Keratinocyte (primary cell): ENCODE measurements at regions not wholly inside any gene's neighbourhood (a gene's known extent, or its start where the extent isn't known, plus 50 kb on each side); places are given as distances from the start of the nearest gene placed in this dataset.

ENCODE experiments used
- DNase-seq: peaks from one replicate; pipeline ENCODE4 v3.0.0-alpha.2; 2011; ENCODE audit warnings: low read depth, missing footprints, low spot score
- FAIRE-seq: peaks from 2 replicates; lab custom pipeline; 2011; peaks lifted over from hg19 to GRCh38; lab: Jason Lieb, UNC
- H2AFZ ChIP-seq: 2 replicates; pipeline ENCODE4 v1.6.0; 2012; ENCODE audit warnings: low read length, control low read depth, inconsistent platforms; ENCODE audit not compliant: control insufficient read depth
- H3K27ac ChIP-seq: 2 replicates; pipeline ENCODE4 v1.5.1; 2011; ENCODE audit warnings: low read length; ENCODE audit not compliant: control insufficient read depth, insufficient read depth
- H3K27me3 ChIP-seq: 3 replicates; pipeline ENCODE4 v1.6.0; 2011; ENCODE audit warnings: low read length; ENCODE audit not compliant: control insufficient read depth, insufficient read depth; ENCODE audit errors: extremely low read depth
- H3K36me3 ChIP-seq, 2 experiments: 2 replicates in 1 of 2; 3 replicates in 1 of 2; pipeline ENCODE4 v1.5.1; 2011; ENCODE audit warnings: low read length in 2 of 2, mild to moderate bottlenecking in 1 of 2; ENCODE audit not compliant: control insufficient read depth in 2 of 2, insufficient read depth in 2 of 2; ENCODE audit errors: extremely low read depth in 1 of 2
- H3K4me1 ChIP-seq: 3 replicates; pipeline ENCODE4 v1.5.1; 2011; ENCODE audit warnings: low read length; ENCODE audit not compliant: control insufficient read depth, insufficient read depth; ENCODE audit errors: extremely low read depth
- H3K4me2 ChIP-seq: 3 replicates; pipeline ENCODE4 v1.6.0; 2011; ENCODE audit warnings: low read depth, low read length; ENCODE audit not compliant: control insufficient read depth, insufficient read depth; ENCODE audit errors: extremely low read depth
- H3K4me3 ChIP-seq, 3 experiments: fragments of 200-600 bp in 1 of 3; sonication (generic) in 1 of 3; 2 replicates in 2 of 3; 3 replicates in 1 of 3; pipeline ENCODE4 v1.5.1; 2011 to 2016; ENCODE audit warnings: low read length in 3 of 3, mild to moderate bottlenecking in 3 of 3, control low read depth in 2 of 3, inconsistent platforms in 1 of 3, low read depth in 1 of 3, mixed read lengths in 1 of 3, mixed run types in 1 of 3, moderate library complexity in 1 of 3; ENCODE audit not compliant: control insufficient read depth in 2 of 3, insufficient read depth in 2 of 3; ENCODE audit errors: extremely low read depth in 1 of 3
- H3K79me2 ChIP-seq: 2 replicates; pipeline ENCODE4 v1.6.0; 2012; ENCODE audit warnings: low read length; ENCODE audit not compliant: control insufficient read depth, insufficient read depth
- H3K9ac ChIP-seq: 3 replicates; pipeline ENCODE4 v1.6.0; 2011; ENCODE audit warnings: low read length; ENCODE audit not compliant: control insufficient read depth, insufficient read depth; ENCODE audit errors: extremely low read depth
- H3K9me1 ChIP-seq: 3 replicates; pipeline ENCODE4 v1.6.0; 2011; ENCODE audit warnings: low read length; ENCODE audit not compliant: control insufficient read depth, insufficient read depth; ENCODE audit errors: extremely low read depth
- H3K9me3 ChIP-seq: 2 replicates; pipeline ENCODE4 v1.5.1; 2012; ENCODE audit warnings: low read depth, low read length; ENCODE audit not compliant: control insufficient read depth
- H4K20me1 ChIP-seq: 3 replicates; pipeline ENCODE4 v1.6.0; 2011; ENCODE audit warnings: low read length; ENCODE audit not compliant: control insufficient read depth, insufficient read depth; ENCODE audit errors: extremely low read depth
- CTCF ChIP-seq, 3 experiments: IDR thresholded peaks in 1 of 3; conservative IDR thresholded peaks in 1 of 3; optimal IDR thresholded peaks in 1 of 3; 2 replicates in 2 of 3; 3 replicates in 1 of 3; pipeline versions ENCODE3 to v1.5.1; 2011; ENCODE audit warnings: low read length in 3 of 3, mild to moderate bottlenecking in 3 of 3, moderate library complexity in 2 of 3, control low read depth in 1 of 3, inconsistent platforms in 1 of 3; ENCODE audit not compliant: insufficient read depth in 2 of 3; ENCODE audit errors: extremely low read depth in 1 of 3
- EZH2 ChIP-seq: IDR thresholded peaks from one replicate; pipeline ENCODE4 v1.6.1; 2012; ENCODE audit warnings: inconsistent platforms, mild to moderate bottlenecking, low read length, moderate library complexity
- dilution Hi-C: fragments of 300-500 bp; cut with MboI; formaldehyde crosslinking; loops from one replicate; pipeline ENCODE4 v1.7.0; 2020; ENCODE audit warnings: low sequenced_read_pairs; ENCODE audit not compliant: extremely low pct_ligation_motif_present

- Histone ChIP-seq H3K9me1 (no peaks in the 10 kb centered on the region), H3K27ac (no peak overlapping the region), H3K36me3 (no peaks in the 10 kb centered on the region), H4K20me1 (no peaks in the 10 kb centered on the region), H3K9ac (no peak overlapping the region), H3K9me3 (no peaks in the 10 kb centered on the region), H3K4me3 (no peak overlapping the region), H3K4me1 (no peaks in the 10 kb centered on the region), H2AFZ (no peak overlapping the region), H3K4me2 (no peak overlapping the region), H3K27me3 (no peaks in the 10 kb centered on the region), H3K79me2 (no peaks in the 10 kb centered on the region)
- FAIRE-seq (no peak), DNase-seq (no peak)
- TF ChIP-seq CTCF (optimal IDR thresholded peaks at IDR 0.05 in 1 of 3, IDR thresholded peaks at IDR 0.05 in 1 of 3, conservative IDR thresholded peaks at IDR 0.05 in 1 of 3; ENCODE audit: extremely low read depth in 1 of 3, insufficient read depth in 2 of 3, low read length in 3 of 3) (no peak), EZH2 (no peak)
- dilution Hi-C loops: no loop called here
Measured at GRCh38 chr3:139182598-139182997, 137.9 kb upstream of the PRR23C start.

GRCh38 chr3:139185527-139185926, 140.8 kb upstream of the PRR23C start:
- Histone ChIP-seq H3K9ac (no peak overlapping the region), H3K9me3 (no peaks in the 10 kb centered on the region), H3K4me2 (no peak overlapping the region), H2AFZ (no peak overlapping the region), H3K4me3 (no peak overlapping the region), H3K27ac (no peak overlapping the region), H4K20me1 (no peaks in the 10 kb centered on the region), H3K36me3 (no peaks in the 10 kb centered on the region), H3K27me3 (no peaks in the 10 kb centered on the region), H3K79me2 (no peaks in the 10 kb centered on the region), H3K4me1 (no peaks in the 10 kb centered on the region), H3K9me1 (no peaks in the 10 kb centered on the region)
- FAIRE-seq (no peak), DNase-seq (no peak)
- dilution Hi-C loops: no loop called here
- no peak for TF ChIP-seq EZH2
- no peak for TF ChIP-seq CTCF (optimal IDR thresholded peaks at IDR 0.05 in 1 of 3, IDR thresholded peaks at IDR 0.05 in 1 of 3, conservative IDR thresholded peaks at IDR 0.05 in 1 of 3; ENCODE audit: extremely low read depth in 1 of 3, insufficient read depth in 2 of 3, low read length in 3 of 3)
